SK-N-SH treated with all-trans-retinoic acid at 6 μM for 48 hours (cell line): ENCODE measurements at regions not wholly inside any gene's neighbourhood (a gene's known extent, or its start where the extent isn't known, plus 50 kb on each side); places are given as distances from the start of the nearest gene placed in this dataset.

Source experiments
- ATAC-seq: fragments of 200-7000 bp; cut with Tn5 transposase; 3 replicates; pipeline ENCODE4 v1.9.1; 2020; ENCODE audit warnings: mild to moderate bottlenecking, moderate library complexity
- ARNTL ChIP-seq: fragments of 450-650 bp; formaldehyde crosslinking; IDR thresholded peaks from 2 replicates; pipeline ENCODE4 v1.5.0; 2020; ENCODE audit warnings: low read depth, mild to moderate bottlenecking, moderate library complexity, borderline replicate concordance
- BACH2 ChIP-seq: fragments of 250-450 bp; sonication (Bioruptor Pico); IDR thresholded peaks from 2 replicates; pipeline ENCODE4 v1.9.0; 2021; ENCODE audit warnings: mild to moderate bottlenecking, borderline replicate concordance
- CSDC2 ChIP-seq: fragments of 250-450 bp; sonication (Bioruptor Pico); IDR thresholded peaks from 2 replicates; pipeline ENCODE4 v1.5.0; 2020; ENCODE audit warnings: mild to moderate bottlenecking, moderate library complexity
- ESRRG ChIP-seq: fragments of 250-450 bp; sonication (Bioruptor Pico); IDR thresholded peaks from 2 replicates; pipeline ENCODE4 v1.6.1; 2021; ENCODE audit warnings: mild to moderate bottlenecking
- ISL1 ChIP-seq: fragments of 250-450 bp; sonication (Bioruptor Pico); IDR thresholded peaks from 2 replicates; pipeline ENCODE4 v2.1.2; 2022; ENCODE audit warnings: mild to moderate bottlenecking, moderate library complexity
- OSR1 ChIP-seq: fragments of 250-450 bp; sonication (Bioruptor Pico); IDR thresholded peaks from 2 replicates; pipeline ENCODE4 v1.8.0; 2022; ENCODE audit warnings: moderate library complexity, mild to moderate bottlenecking, inconsistent platforms
- RARB ChIP-seq: fragments of 250-450 bp; sonication (Bioruptor Pico); IDR thresholded peaks from 2 replicates; pipeline ENCODE4 v1.8.0; 2021; ENCODE audit warnings: mild to moderate bottlenecking, moderate library complexity
- SNAI2 ChIP-seq: fragments of 250-450 bp; sonication (Bioruptor Pico); IDR thresholded peaks from 2 replicates; pipeline ENCODE4 v1.5.0; 2020; ENCODE audit warnings: mild to moderate bottlenecking, moderate library complexity
- TCF4 ChIP-seq: fragments of 250-450 bp; sonication (Bioruptor Pico); IDR thresholded peaks from 2 replicates; pipeline ENCODE4 v1.8.0; 2021; ENCODE audit warnings: mild to moderate bottlenecking, moderate library complexity, borderline replicate concordance
- ZC3H10 ChIP-seq: fragments of 250-450 bp; sonication (Bioruptor Pico); IDR thresholded peaks from 2 replicates; pipeline ENCODE4 v1.5.1; 2021; ENCODE audit warnings: mild to moderate bottlenecking, moderate library complexity
- ZFP3 ChIP-seq: fragments of 250-450 bp; sonication (Bioruptor Pico); IDR thresholded peaks from 2 replicates; pipeline ENCODE4 v1.5.0; 2020; ENCODE audit warnings: mild to moderate bottlenecking, moderate library complexity
- ZFP30 ChIP-seq: fragments of 450-650 bp; formaldehyde crosslinking; IDR thresholded peaks from 2 replicates; pipeline ENCODE4 v1.5.0; 2022; ENCODE audit warnings: mild to moderate bottlenecking, moderate library complexity
- ZNF565 ChIP-seq: fragments of 450-650 bp; formaldehyde crosslinking; conservative IDR thresholded peaks from 2 replicates; pipeline ENCODE4 v1.5.0; 2020; ENCODE audit warnings: low read depth, mild to moderate bottlenecking, moderate library complexity
- ZNF70 ChIP-seq: fragments of 450-650 bp; formaldehyde crosslinking; IDR thresholded peaks from 2 replicates; pipeline ENCODE4 v1.5.0; 2020; ENCODE audit warnings: mild to moderate bottlenecking, moderate library complexity
- ZNF8 ChIP-seq: fragments of 450-650 bp; formaldehyde crosslinking; IDR thresholded peaks from 2 replicates; pipeline ENCODE4 v1.5.0; 2020; ENCODE audit warnings: mild to moderate bottlenecking, moderate library complexity
- TF ChIP-seq, protein P1 (sequence below): fragments of 250-450 bp; sonication (Bioruptor Pico); IDR thresholded peaks from 2 replicates; pipeline ENCODE4 v1.8.0; 2020; ENCODE audit warnings: mild to moderate bottlenecking, moderate library complexity, borderline replicate concordance
- TF ChIP-seq, protein P2 (sequence below): fragments of 250-450 bp; sonication (Bioruptor Pico); IDR thresholded peaks from 2 replicates; pipeline ENCODE4 v1.5.1; 2020; ENCODE audit warnings: low read depth, mild to moderate bottlenecking, moderate library complexity
- TF ChIP-seq, protein P3 (sequence below): fragments of 250-450 bp; sonication (Bioruptor Pico); IDR thresholded peaks from 2 replicates; pipeline ENCODE4 v1.5.1; 2021; ENCODE audit warnings: mild to moderate bottlenecking, moderate library complexity
- TF ChIP-seq, protein P4 (sequence below): fragments of 250-450 bp; sonication (Bioruptor Pico); IDR thresholded peaks from 2 replicates; pipeline ENCODE4 v1.8.0; 2021; ENCODE audit warnings: low read depth, mild to moderate bottlenecking, moderate library complexity, borderline replicate concordance
- TF ChIP-seq, protein P5 (sequence below): fragments of 250-450 bp; sonication (Bioruptor Pico); IDR thresholded peaks from 2 replicates; pipeline ENCODE4 v1.5.0; 2020; ENCODE audit warnings: mild to moderate bottlenecking, moderate library complexity

DNA sequence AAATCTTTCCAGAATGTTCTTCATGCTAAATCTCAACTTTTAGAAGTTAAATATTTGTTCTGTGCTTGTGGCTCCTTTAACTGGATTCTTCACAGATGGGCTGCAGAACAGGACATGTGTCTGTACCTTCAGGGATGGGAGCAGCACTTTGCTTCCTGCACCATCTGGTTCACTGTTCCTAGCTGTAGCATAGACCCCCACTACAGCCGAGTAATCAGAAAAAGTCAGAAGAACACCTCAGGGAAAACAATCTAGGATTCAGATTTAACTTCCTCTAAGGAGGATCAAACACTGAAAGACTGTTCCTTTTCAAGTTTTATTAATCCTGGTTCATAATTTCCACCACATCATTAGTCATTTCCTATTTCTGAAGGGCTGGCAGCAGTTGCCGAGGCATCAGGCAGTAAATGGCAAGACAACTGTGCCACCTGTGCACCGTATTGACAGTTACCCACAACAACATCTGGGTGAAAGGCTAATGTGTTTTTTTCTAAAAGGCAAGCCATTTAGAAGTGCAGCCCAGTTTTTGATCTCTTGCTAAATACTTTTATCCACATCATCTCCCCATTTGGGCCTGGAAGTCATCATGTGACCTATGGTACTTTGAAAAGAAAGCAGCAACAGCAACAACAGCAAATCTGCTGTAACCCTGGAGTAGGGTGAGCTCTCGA, 212.8 kb upstream of the BMP4 start:
- no peak for TF ChIP-seq ZFP3 (CRISPR knock-in tag)
- TF ChIP-seq OSR1 (CRISPR knock-in tag): no peak
- TF ChIP-seq, protein P1, sequence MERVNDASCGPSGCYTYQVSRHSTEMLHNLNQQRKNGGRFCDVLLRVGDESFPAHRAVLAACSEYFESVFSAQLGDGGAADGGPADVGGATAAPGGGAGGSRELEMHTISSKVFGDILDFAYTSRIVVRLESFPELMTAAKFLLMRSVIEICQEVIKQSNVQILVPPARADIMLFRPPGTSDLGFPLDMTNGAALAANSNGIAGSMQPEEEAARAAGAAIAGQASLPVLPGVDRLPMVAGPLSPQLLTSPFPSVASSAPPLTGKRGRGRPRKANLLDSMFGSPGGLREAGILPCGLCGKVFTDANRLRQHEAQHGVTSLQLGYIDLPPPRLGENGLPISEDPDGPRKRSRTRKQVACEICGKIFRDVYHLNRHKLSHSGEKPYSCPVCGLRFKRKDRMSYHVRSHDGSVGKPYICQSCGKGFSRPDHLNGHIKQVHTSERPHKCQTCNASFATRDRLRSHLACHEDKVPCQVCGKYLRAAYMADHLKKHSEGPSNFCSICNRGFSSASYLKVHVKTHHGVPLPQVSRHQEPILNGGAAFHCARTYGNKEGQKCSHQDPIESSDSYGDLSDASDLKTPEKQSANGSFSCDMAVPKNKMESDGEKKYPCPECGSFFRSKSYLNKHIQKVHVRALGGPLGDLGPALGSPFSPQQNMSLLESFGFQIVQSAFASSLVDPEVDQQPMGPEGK (CRISPR knock-in tag): no peak
- no peak for TF ChIP-seq ZFP30 (CRISPR knock-in tag)
- no peak for TF ChIP-seq ZC3H10 (CRISPR knock-in tag)
- TF ChIP-seq, protein P2, sequence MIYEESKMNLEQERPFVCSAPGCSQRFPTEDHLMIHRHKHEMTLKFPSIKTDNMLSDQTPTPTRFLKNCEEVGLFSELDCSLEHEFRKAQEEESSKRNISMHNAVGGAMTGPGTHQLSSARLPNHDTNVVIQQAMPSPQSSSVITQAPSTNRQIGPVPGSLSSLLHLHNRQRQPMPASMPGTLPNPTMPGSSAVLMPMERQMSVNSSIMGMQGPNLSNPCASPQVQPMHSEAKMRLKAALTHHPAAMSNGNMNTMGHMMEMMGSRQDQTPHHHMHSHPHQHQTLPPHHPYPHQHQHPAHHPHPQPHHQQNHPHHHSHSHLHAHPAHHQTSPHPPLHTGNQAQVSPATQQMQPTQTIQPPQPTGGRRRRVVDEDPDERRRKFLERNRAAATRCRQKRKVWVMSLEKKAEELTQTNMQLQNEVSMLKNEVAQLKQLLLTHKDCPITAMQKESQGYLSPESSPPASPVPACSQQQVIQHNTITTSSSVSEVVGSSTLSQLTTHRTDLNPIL (CRISPR knock-in tag): no peak
- TF ChIP-seq, protein P3, sequence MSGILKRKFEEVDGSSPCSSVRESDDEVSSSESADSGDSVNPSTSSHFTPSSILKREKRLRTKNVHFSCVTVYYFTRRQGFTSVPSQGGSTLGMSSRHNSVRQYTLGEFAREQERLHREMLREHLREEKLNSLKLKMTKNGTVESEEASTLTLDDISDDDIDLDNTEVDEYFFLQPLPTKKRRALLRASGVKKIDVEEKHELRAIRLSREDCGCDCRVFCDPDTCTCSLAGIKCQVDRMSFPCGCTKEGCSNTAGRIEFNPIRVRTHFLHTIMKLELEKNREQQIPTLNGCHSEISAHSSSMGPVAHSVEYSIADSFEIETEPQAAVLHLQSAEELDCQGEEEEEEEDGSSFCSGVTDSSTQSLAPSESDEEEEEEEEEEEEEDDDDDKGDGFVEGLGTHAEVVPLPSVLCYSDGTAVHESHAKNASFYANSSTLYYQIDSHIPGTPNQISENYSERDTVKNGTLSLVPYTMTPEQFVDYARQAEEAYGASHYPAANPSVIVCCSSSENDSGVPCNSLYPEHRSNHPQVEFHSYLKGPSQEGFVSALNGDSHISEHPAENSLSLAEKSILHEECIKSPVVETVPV (CRISPR knock-in tag): no peak
- TF ChIP-seq ZNF565 (CRISPR knock-in tag): no peak
- no peak for TF ChIP-seq BACH2 (CRISPR knock-in tag)
- no peak for TF ChIP-seq ZNF70 (CRISPR knock-in tag)
- no peak for TF ChIP-seq SNAI2
- ATAC-seq: no peak

DNA sequence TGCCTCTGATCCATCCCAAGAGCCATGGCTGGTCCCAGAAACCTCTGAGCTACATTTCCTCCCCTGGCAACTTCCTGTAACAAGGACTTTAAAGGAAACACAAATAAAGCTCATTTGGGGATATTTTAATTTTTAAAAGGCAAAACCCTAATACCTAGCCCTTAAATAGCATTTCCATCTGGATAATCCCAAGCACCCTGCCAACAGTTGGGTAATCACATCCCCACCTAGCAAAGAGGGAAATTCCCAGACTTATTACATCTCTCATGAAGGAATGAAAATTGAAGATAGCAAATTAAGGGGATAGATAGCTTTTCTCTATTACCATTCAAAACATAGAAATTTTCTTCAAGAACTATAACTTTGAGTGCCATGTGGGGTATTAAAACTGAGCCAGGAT, 213.7 kb upstream of the BMP4 start:
- TF ChIP-seq ESRRG (no peak), OSR1 (CRISPR knock-in tag) (no peak), ZNF8 (CRISPR knock-in tag) (no peak), CSDC2 (CRISPR knock-in tag) (no peak), ZC3H10 (CRISPR knock-in tag) (no peak), BACH2 (CRISPR knock-in tag) (no peak), RARB (CRISPR knock-in tag) (no peak), TCF4 (CRISPR knock-in tag) (no peak), ZNF70 (CRISPR knock-in tag) (no peak), ISL1 (CRISPR knock-in tag) (no peak), ARNTL (CRISPR knock-in tag) (no peak), SNAI2 (no peak), ZNF565 (CRISPR knock-in tag) (no peak)
- TF ChIP-seq, protein P2 (CRISPR knock-in tag): no peak
- TF ChIP-seq, protein P1 (CRISPR knock-in tag): no peak
- TF ChIP-seq, protein P4, sequence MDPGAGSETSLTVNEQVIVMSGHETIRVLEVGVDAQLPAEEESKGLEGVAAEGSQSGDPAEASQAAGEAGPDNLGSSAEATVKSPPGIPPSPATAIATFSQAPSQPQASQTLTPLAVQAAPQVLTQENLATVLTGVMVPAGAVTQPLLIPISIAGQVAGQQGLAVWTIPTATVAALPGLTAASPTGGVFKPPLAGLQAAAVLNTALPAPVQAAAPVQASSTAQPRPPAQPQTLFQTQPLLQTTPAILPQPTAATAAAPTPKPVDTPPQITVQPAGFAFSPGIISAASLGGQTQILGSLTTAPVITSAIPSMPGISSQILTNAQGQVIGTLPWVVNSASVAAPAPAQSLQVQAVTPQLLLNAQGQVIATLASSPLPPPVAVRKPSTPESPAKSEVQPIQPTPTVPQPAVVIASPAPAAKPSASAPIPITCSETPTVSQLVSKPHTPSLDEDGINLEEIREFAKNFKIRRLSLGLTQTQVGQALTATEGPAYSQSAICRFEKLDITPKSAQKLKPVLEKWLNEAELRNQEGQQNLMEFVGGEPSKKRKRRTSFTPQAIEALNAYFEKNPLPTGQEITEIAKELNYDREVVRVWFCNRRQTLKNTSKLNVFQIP: no peak
- TF ChIP-seq, protein P5, sequence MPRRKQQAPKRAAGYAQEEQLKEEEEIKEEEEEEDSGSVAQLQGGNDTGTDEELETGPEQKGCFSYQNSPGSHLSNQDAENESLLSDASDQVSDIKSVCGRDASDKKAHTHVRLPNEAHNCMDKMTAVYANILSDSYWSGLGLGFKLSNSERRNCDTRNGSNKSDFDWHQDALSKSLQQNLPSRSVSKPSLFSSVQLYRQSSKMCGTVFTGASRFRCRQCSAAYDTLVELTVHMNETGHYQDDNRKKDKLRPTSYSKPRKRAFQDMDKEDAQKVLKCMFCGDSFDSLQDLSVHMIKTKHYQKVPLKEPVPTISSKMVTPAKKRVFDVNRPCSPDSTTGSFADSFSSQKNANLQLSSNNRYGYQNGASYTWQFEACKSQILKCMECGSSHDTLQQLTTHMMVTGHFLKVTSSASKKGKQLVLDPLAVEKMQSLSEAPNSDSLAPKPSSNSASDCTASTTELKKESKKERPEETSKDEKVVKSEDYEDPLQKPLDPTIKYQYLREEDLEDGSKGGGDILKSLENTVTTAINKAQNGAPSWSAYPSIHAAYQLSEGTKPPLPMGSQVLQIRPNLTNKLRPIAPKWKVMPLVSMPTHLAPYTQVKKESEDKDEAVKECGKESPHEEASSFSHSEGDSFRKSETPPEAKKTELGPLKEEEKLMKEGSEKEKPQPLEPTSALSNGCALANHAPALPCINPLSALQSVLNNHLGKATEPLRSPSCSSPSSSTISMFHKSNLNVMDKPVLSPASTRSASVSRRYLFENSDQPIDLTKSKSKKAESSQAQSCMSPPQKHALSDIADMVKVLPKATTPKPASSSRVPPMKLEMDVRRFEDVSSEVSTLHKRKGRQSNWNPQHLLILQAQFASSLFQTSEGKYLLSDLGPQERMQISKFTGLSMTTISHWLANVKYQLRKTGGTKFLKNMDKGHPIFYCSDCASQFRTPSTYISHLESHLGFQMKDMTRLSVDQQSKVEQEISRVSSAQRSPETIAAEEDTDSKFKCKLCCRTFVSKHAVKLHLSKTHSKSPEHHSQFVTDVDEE (CRISPR knock-in tag): no peak
- TF ChIP-seq, protein P3 (CRISPR knock-in tag): no peak
- no peak for ATAC-seq
